ENCODE measurements at regions not wholly inside any gene's neighbourhood (a gene's known extent, or its start where the extent isn't known, plus 50 kb on each side); places are given as distances from the start of the nearest gene placed in this dataset.

DNA sequence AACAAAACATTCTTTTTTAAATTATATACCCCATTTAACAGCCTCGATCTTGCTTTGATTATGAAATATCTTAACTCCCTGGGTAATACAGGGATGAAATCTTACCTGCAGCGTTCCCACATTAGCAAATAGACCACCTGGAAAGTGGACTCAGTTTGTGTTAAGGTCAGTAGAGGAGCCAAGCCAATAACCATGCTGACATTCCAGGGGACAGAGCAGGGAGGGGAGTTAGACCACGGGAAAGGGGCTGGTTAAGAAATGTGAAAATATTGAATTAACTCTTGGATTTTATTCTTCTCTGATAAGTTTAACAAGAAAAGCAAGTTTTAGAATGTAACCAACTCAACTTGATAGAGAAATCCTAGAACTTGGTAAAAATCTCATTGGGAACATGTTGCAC is 144.9 kb upstream of the CLEC14A start:
- no TSS peak for BruUV-seq (replicated peaks)
- Histone ChIP-seq H3K4me1 (ENCODE audit: control insufficient read depth in 1 of 2, insufficient read depth in 2 of 2, low read length in 2 of 2) (no peaks in the 10 kb centered on the region), H3K4me2 (ENCODE audit: low read length) (no peak overlapping the region), H3K9me2 (ENCODE audit: insufficient read depth) (no peaks in the 10 kb centered on the region), H3K9me3 (ENCODE audit: control insufficient read depth in 1 of 2, insufficient read depth in 1 of 2, low read depth in 1 of 2, low read length in 2 of 2) (no peaks in the 10 kb centered on the region), H4K20me1 (ENCODE audit: insufficient read depth) (no peaks in the 10 kb centered on the region), H3K9ac (ENCODE audit: low read length) (no peak overlapping the region), H3K27ac (ENCODE audit: low read depth, low read length) (no peak overlapping the region), H3K36me3 (ENCODE audit: control insufficient read depth in 1 of 2, insufficient read depth in 2 of 2, low read length in 2 of 2) (no peaks in the 10 kb centered on the region), H3K27me3 (ENCODE audit: insufficient read depth, low read length) (no peaks in the 10 kb centered on the region), H3K4me3 (replicated peaks in 1 of 2; ENCODE audit: low read depth in 1 of 2, low read length in 2 of 2) (no peak overlapping the region), H2AFZ (ENCODE audit: low read depth, low read length, poor library complexity, severe bottlenecking) (no peak overlapping the region), H3K79me2 (ENCODE audit: insufficient read depth, low read length) (no peaks in the 10 kb centered on the region)
- no peak for ATAC-seq
- POLR2A ChIA-PET, result no interaction called here
- CTCF ChIA-PET, result no interaction called here
- DNase-seq (ENCODE audit: low read depth, low spot score), result no peak
- intact Hi-C loops (cut with micrococcal nuclease), result no loop called here
- TF ChIP-seq EGR1 (IDR thresholded peaks at IDR 0.05; ENCODE audit: low read depth), result no peak
- TF ChIP-seq, protein P1, sequence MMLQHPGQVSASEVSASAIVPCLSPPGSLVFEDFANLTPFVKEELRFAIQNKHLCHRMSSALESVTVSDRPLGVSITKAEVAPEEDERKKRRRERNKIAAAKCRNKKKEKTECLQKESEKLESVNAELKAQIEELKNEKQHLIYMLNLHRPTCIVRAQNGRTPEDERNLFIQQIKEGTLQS (IDR thresholded peaks at IDR 0.05), result no peak
- no peak for TF ChIP-seq POLR2AphosphoS5 (IDR thresholded peaks at IDR 0.05; ENCODE audit: low read depth, low read length)
- TF ChIP-seq MAX (IDR thresholded peaks at IDR 0.05), result no peak
- no peak for TF ChIP-seq SP1 (IDR thresholded peaks at IDR 0.05; ENCODE audit: low read depth)
- TF ChIP-seq CBX3 (IDR thresholded peaks at IDR 0.05; ENCODE audit: low read depth), result no peak
- no peak for TF ChIP-seq EZH2 (IDR thresholded peaks at IDR 0.05)
- TF ChIP-seq SRF (IDR thresholded peaks at IDR 0.05; ENCODE audit: low read depth), result no peak
- no peak for TF ChIP-seq FOSL1 (IDR thresholded peaks at IDR 0.05; ENCODE audit: low read depth)
- TF ChIP-seq, protein P2, sequence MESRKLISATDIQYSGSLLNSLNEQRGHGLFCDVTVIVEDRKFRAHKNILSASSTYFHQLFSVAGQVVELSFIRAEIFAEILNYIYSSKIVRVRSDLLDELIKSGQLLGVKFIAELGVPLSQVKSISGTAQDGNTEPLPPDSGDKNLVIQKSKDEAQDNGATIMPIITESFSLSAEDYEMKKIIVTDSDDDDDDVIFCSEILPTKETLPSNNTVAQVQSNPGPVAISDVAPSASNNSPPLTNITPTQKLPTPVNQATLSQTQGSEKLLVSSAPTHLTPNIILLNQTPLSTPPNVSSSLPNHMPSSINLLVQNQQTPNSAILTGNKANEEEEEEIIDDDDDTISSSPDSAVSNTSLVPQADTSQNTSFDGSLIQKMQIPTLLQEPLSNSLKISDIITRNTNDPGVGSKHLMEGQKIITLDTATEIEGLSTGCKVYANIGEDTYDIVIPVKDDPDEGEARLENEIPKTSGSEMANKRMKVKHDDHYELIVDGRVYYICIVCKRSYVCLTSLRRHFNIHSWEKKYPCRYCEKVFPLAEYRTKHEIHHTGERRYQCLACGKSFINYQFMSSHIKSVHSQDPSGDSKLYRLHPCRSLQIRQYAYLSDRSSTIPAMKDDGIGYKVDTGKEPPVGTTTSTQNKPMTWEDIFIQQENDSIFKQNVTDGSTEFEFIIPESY (IDR thresholded peaks at IDR 0.05; ENCODE audit: extremely low read depth, insufficient replicate concordance, low read length), result no peak
- no peak for TF ChIP-seq POLR2A (IDR thresholded peaks at IDR 0.05; ENCODE audit: borderline replicate concordance, extremely low read depth, insufficient read depth, insufficient read length)
- TF ChIP-seq JUND (IDR thresholded peaks at IDR 0.05), result no peak
- TF ChIP-seq CEBPB (IDR thresholded peaks at IDR 0.05; ENCODE audit: low read depth), result no peak
- TF ChIP-seq RAD21 (IDR thresholded peaks at IDR 0.05; ENCODE audit: low read depth), result no peak
- no peak for TF ChIP-seq SIN3A (IDR thresholded peaks at IDR 0.05; ENCODE audit: low read depth)
- TF ChIP-seq CTCF (IDR thresholded peaks at IDR 0.05 in 2 of 3, conservative IDR thresholded peaks at IDR 0.05 in 1 of 3; ENCODE audit: borderline replicate concordance in 1 of 3, insufficient read depth in 1 of 3, low read depth in 2 of 3, low read length in 2 of 3), result no peak
- RAD21 ChIA-PET (ENCODE audit: low non-redundant PET in 1 of 2, low total read pairs in 2 of 2, uncharacterized antibody in 2 of 2, unreplicated experiment in 2 of 2), result no interaction called here

Measured in HCT116 (cell line).